ENCODE measurements at regions not wholly inside any gene's neighbourhood (a gene's known extent, or its start where the extent isn't known, plus 50 kb on each side); places are given as distances from the start of the nearest gene placed in this dataset.

GRCh38 chr9:3035579-3036332, 191.9 kb upstream of the PUM3 start:
- H3K4me1 Mint-ChIP-seq, result peaks cover 0 to 1% (median 0%) of the 10 kb centered on the region in 7 donors
- H3K36me3 ChIP-seq (ENCODE audit: control insufficient read depth in 2 of 3, insufficient read depth in 3 of 3, low read length in 3 of 3), result no peaks in the 10 kb centered on the region
- H3K36me3 Mint-ChIP-seq, result no peaks in the 10 kb centered on the region
- no peaks in the 10 kb centered on the region for H3K9me3 ChIP-seq (ENCODE audit: control insufficient read depth in 2 of 3, low read length in 3 of 3)
- DNase-seq, result no peak
- no peak overlapping the region for H3K27ac ChIP-seq (ENCODE audit: low read depth, low read length)
- peaks cover 0 to 10% (median 2%) of the 10 kb centered on the region in 5 donors for H3K27me3 Mint-ChIP-seq
- no peaks in the 10 kb centered on the region for H3K4me1 ChIP-seq (ENCODE audit: control insufficient read depth in 2 of 2, insufficient read depth in 2 of 2, low read length in 2 of 2)
- POLR2A ChIA-PET, result no interaction called here
- CTCF ChIA-PET, result no interaction called here
- no peak for ATAC-seq
- H3K4me3 ChIP-seq (ENCODE audit: low read length), result no peak overlapping the region
- H3K27ac Mint-ChIP-seq, result no peak overlapping the region
- intact Hi-C loops (cut with micrococcal nuclease), result no loop called here
- H3K27me3 ChIP-seq (ENCODE audit: control insufficient read depth in 2 of 2, insufficient read depth in 2 of 2, low read length in 2 of 2), result no peaks in the 10 kb centered on the region
- peaks cover 0 to 2% (median 0%) of the 10 kb centered on the region in 11 donors for H3K9me3 Mint-ChIP-seq
- no peak overlapping the region for H3K4me3 Mint-ChIP-seq

GRCh38 chr9:3032898-3033297, 189.0 kb upstream of the PUM3 start:
- peaks cover 0 to 1% (median 0%) of the 10 kb centered on the region in 7 donors for H3K4me1 Mint-ChIP-seq
- POLR2A ChIA-PET, result no interaction called here
- H3K4me3 Mint-ChIP-seq, result no peak overlapping the region
- no peaks in the 10 kb centered on the region for H3K36me3 Mint-ChIP-seq
- no peaks in the 10 kb centered on the region for H3K27me3 ChIP-seq (ENCODE audit: control insufficient read depth in 2 of 2, insufficient read depth in 2 of 2, low read length in 2 of 2)
- no peak overlapping the region for H3K4me3 ChIP-seq (ENCODE audit: low read length)
- H3K36me3 ChIP-seq (ENCODE audit: control insufficient read depth in 2 of 3, insufficient read depth in 3 of 3, low read length in 3 of 3), result no peaks in the 10 kb centered on the region
- CTCF ChIA-PET, result no interaction called here
- no peak overlapping the region for H3K27ac Mint-ChIP-seq
- peaks cover 0 to 12% (median 6%) of the 10 kb centered on the region in 5 donors for H3K27me3 Mint-ChIP-seq
- DNase-seq (no peak), ATAC-seq (no peak)
- H3K9me3 Mint-ChIP-seq, result peaks cover 0 to 2% (median 0%) of the 10 kb centered on the region in 11 donors
- H3K27ac ChIP-seq (ENCODE audit: low read depth, low read length), result no peak overlapping the region
- H3K9me3 ChIP-seq (ENCODE audit: control insufficient read depth in 2 of 3, low read length in 3 of 3), result no peaks in the 10 kb centered on the region
- no peaks in the 10 kb centered on the region for H3K4me1 ChIP-seq (ENCODE audit: control insufficient read depth in 2 of 2, insufficient read depth in 2 of 2, low read length in 2 of 2)
- intact Hi-C loops (cut with micrococcal nuclease), result no loop called here

DNA sequence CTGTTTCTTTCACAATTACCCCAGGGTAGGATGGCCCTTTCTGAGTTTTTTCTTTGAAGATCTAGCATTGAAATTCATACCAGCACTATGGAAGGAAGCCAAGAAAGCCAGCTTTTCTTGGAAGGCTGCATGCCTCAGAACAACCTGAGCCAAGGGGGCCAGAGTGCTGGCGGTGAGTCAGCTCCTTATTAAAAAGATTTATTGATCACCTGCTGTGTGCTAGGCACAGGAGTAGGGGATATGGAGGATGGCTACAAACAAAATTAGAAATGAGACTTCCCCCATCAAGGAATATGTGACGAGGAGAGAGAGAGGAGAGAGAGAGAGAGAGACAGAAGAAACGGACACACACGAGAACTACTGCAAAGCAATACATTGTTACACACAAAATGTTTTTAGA, 184.6 kb upstream of the PUM3 start:
- Histone ChIP-seq H3K4me1 (ENCODE audit: control insufficient read depth in 2 of 2, insufficient read depth in 2 of 2, low read length in 2 of 2) (no peaks in the 10 kb centered on the region), H3K27me3 (ENCODE audit: control insufficient read depth in 2 of 2, insufficient read depth in 2 of 2, low read length in 2 of 2) (no peaks in the 10 kb centered on the region), H3K9me3 (ENCODE audit: control insufficient read depth in 2 of 3, low read length in 3 of 3) (no peaks in the 10 kb centered on the region), H3K27ac (ENCODE audit: low read depth, low read length) (no peak overlapping the region), H3K4me3 (ENCODE audit: low read length) (no peak overlapping the region), H3K36me3 (ENCODE audit: control insufficient read depth in 2 of 3, insufficient read depth in 3 of 3, low read length in 3 of 3) (no peaks in the 10 kb centered on the region)
- peaks cover 0 to 19% (median 5%) of the 10 kb centered on the region in 5 donors for H3K27me3 Mint-ChIP-seq
- H3K9me3 Mint-ChIP-seq, result no peaks in the 10 kb centered on the region
- H3K4me1 Mint-ChIP-seq, result no peaks in the 10 kb centered on the region
- H3K36me3 Mint-ChIP-seq, result no peaks in the 10 kb centered on the region
- CTCF ChIA-PET, result no interaction called here
- ATAC-seq (no peak), DNase-seq (no peak)
- H3K27ac Mint-ChIP-seq, result no peak overlapping the region
- no peak overlapping the region for H3K4me3 Mint-ChIP-seq
- POLR2A ChIA-PET, result no interaction called here
- intact Hi-C loops (cut with micrococcal nuclease), result no loop called here

DNA sequence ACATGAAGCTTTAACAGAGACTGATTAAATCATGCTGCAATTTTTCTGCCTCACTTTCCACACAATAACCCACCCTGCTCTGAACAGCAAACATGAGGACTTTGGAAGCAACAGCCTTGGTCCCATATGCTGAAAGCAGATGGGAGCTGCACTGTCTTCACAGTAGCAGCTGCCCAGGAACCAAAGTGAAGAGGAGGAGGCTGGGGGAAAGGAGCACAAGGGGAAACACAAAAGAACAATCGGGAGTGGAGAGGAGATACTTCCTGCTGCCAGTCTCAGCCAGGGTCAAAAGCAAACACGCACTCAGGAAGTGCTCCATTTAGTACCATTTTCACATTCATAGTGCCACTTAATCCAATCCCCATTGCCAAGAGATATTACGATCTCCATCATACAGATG, 183.3 kb upstream of the PUM3 start:
- no peak for ATAC-seq
- no peaks in the 10 kb centered on the region for H3K9me3 ChIP-seq (ENCODE audit: control insufficient read depth in 2 of 3, low read length in 3 of 3)
- ChIA-PET CTCF (no interaction called here), POLR2A (no interaction called here)
- H3K4me3 Mint-ChIP-seq, result no peak overlapping the region
- H3K27ac Mint-ChIP-seq, result no peak overlapping the region
- H3K27me3 Mint-ChIP-seq, result peaks cover 4 to 23% (median 11%) of the 10 kb centered on the region in 5 donors
- no peaks in the 10 kb centered on the region for H3K4me1 Mint-ChIP-seq
- no peaks in the 10 kb centered on the region for H3K36me3 ChIP-seq (ENCODE audit: control insufficient read depth in 2 of 3, insufficient read depth in 3 of 3, low read length in 3 of 3)
- no peak for DNase-seq
- H3K9me3 Mint-ChIP-seq, result no peaks in the 10 kb centered on the region
- no peak overlapping the region for H3K4me3 ChIP-seq (ENCODE audit: low read length)
- intact Hi-C loops (cut with micrococcal nuclease), result no loop called here
- no peaks in the 10 kb centered on the region for H3K27me3 ChIP-seq (ENCODE audit: control insufficient read depth in 2 of 2, insufficient read depth in 2 of 2, low read length in 2 of 2)
- no peaks in the 10 kb centered on the region for H3K4me1 ChIP-seq (ENCODE audit: control insufficient read depth in 2 of 2, insufficient read depth in 2 of 2, low read length in 2 of 2)
- no peaks in the 10 kb centered on the region for H3K36me3 Mint-ChIP-seq
- H3K27ac ChIP-seq (ENCODE audit: low read depth, low read length), result no peak overlapping the region

DNA sequence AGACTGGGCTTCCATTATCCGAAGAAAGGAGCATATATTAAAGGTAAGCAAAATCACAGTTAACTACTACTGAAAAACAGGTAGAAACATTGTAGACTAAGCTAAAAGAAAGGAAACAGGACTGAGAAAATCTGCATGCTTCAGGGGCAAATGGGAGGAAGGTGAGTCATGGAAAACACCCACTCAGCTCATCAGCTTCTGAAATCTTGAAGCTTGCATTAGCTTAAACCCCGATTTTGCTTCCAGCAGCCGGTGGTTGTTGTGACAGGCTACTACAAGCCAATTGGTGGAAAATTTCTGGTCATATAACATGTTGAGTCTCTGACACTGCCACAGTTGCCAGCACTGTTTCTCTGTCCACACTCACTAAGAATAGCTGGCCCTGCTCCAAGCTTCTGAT, 179.6 kb upstream of the PUM3 start:
- no peaks in the 10 kb centered on the region for H3K4me1 Mint-ChIP-seq
- peaks cover 4 to 36% (median 24%) of the 10 kb centered on the region in 5 donors for H3K27me3 Mint-ChIP-seq
- Histone ChIP-seq H3K4me1 (ENCODE audit: control insufficient read depth in 2 of 2, insufficient read depth in 2 of 2, low read length in 2 of 2) (no peaks in the 10 kb centered on the region), H3K36me3 (ENCODE audit: control insufficient read depth in 2 of 3, insufficient read depth in 3 of 3, low read length in 3 of 3) (no peaks in the 10 kb centered on the region), H3K27ac (ENCODE audit: low read depth, low read length) (no peak overlapping the region), H3K27me3 (ENCODE audit: control insufficient read depth in 2 of 2, insufficient read depth in 2 of 2, low read length in 2 of 2) (no peaks in the 10 kb centered on the region), H3K4me3 (ENCODE audit: low read length) (no peak overlapping the region), H3K9me3 (ENCODE audit: control insufficient read depth in 2 of 3, low read length in 3 of 3) (no peaks in the 10 kb centered on the region)
- no peak overlapping the region for H3K4me3 Mint-ChIP-seq
- ATAC-seq, result no peak
- intact Hi-C loops (cut with micrococcal nuclease), result no loop called here
- ChIA-PET CTCF (no interaction called here), POLR2A (no interaction called here)
- no peak overlapping the region for H3K27ac Mint-ChIP-seq
- H3K9me3 Mint-ChIP-seq, result no peaks in the 10 kb centered on the region
- no peaks in the 10 kb centered on the region for H3K36me3 Mint-ChIP-seq
- no peak for DNase-seq

GRCh38 chr9:3018691-3019230, 174.9 kb upstream of the PUM3 start:
- Histone ChIP-seq H3K27ac (ENCODE audit: low read depth, low read length) (no peak overlapping the region), H3K4me1 (ENCODE audit: control insufficient read depth in 2 of 2, insufficient read depth in 2 of 2, low read length in 2 of 2) (no peaks in the 10 kb centered on the region), H3K27me3 (ENCODE audit: control insufficient read depth in 2 of 2, insufficient read depth in 2 of 2, low read length in 2 of 2) (no peaks in the 10 kb centered on the region), H3K4me3 (ENCODE audit: low read length) (no peak overlapping the region), H3K36me3 (ENCODE audit: control insufficient read depth in 2 of 3, insufficient read depth in 3 of 3, low read length in 3 of 3) (no peaks in the 10 kb centered on the region), H3K9me3 (ENCODE audit: control insufficient read depth in 2 of 3, low read length in 3 of 3) (no peaks in the 10 kb centered on the region)
- H3K27me3 Mint-ChIP-seq, result peaks cover 4 to 23% (median 18%) of the 10 kb centered on the region in 5 donors
- ChIA-PET POLR2A (interaction anchor here (1.2 kb wide), 1 partner anchor 32 kb away, joined by 3 read pairs; no protein-coding TSS in a partner anchor), CTCF (no interaction called here)
- H3K27ac Mint-ChIP-seq, result no peak overlapping the region
- intact Hi-C loops (cut with micrococcal nuclease), result no loop called here
- no peak for DNase-seq
- peaks cover 0 to 2% (median 0%) of the 10 kb centered on the region in 11 donors for H3K9me3 Mint-ChIP-seq
- no peak for ATAC-seq
- no peaks in the 10 kb centered on the region for H3K4me1 Mint-ChIP-seq
- no peak overlapping the region for H3K4me3 Mint-ChIP-seq
- no peaks in the 10 kb centered on the region for H3K36me3 Mint-ChIP-seq

DNA sequence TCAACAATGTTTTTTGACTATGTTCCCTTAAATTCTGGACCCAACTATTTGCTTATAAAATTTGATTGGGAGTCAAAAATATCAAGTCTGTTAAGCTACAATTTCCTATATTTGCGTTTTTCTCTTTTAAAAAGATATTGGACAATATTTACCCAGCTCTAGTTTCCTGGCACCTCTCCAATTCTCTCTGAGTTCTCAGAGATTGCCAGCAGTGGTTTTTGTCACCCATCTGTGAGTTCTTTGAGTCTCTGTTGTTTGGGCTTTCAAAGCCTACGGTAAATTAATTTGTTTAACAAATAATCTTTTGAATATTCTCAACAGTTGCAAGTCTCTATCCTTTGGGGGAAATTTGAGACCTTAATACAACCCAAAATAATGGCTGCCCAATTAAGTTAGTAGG, 174.2 kb upstream of the PUM3 start:
- peaks cover 0 to 2% (median 0%) of the 10 kb centered on the region in 11 donors for H3K9me3 Mint-ChIP-seq
- intact Hi-C loops (cut with micrococcal nuclease), result no loop called here
- Histone ChIP-seq H3K9me3 (ENCODE audit: control insufficient read depth in 2 of 3, low read length in 3 of 3) (no peaks in the 10 kb centered on the region), H3K27me3 (ENCODE audit: control insufficient read depth in 2 of 2, insufficient read depth in 2 of 2, low read length in 2 of 2) (no peaks in the 10 kb centered on the region), H3K4me3 (ENCODE audit: low read length) (no peak overlapping the region), H3K36me3 (ENCODE audit: control insufficient read depth in 2 of 3, insufficient read depth in 3 of 3, low read length in 3 of 3) (no peaks in the 10 kb centered on the region), H3K4me1 (ENCODE audit: control insufficient read depth in 2 of 2, insufficient read depth in 2 of 2, low read length in 2 of 2) (no peaks in the 10 kb centered on the region), H3K27ac (ENCODE audit: low read depth, low read length) (no peak overlapping the region)
- DNase-seq, result no peak
- H3K4me1 Mint-ChIP-seq, result peaks cover 0 to 2% (median 0%) of the 10 kb centered on the region in 7 donors
- ChIA-PET CTCF (no interaction called here), POLR2A (interaction anchor here (1.2 kb wide), 1 partner anchor 32 kb away, joined by 3 read pairs; no protein-coding TSS in a partner anchor)
- no peak for ATAC-seq
- no peak overlapping the region for H3K4me3 Mint-ChIP-seq
- no peak overlapping the region for H3K27ac Mint-ChIP-seq
- peaks cover 1 to 23% (median 18%) of the 10 kb centered on the region in 5 donors for H3K27me3 Mint-ChIP-seq
- no peaks in the 10 kb centered on the region for H3K36me3 Mint-ChIP-seq

Measured in naive thymus-derived CD4-positive, alpha-beta T cell (primary cell).